ENCODE measurements at regions not wholly inside any gene's neighbourhood (a gene's known extent, or its start where the extent isn't known, plus 50 kb on each side); places are given as distances from the start of the nearest gene placed in this dataset.

GRCh38 chr11:13899603-13900002 is 62.9 kb upstream of the SPON1 start:
- TF ChIP-seq CTCF (IDR thresholded peaks at IDR 0.05) = no peak
- no peak for TF ChIP-seq POLR2AphosphoS5 (IDR thresholded peaks at IDR 0.05)
